H1 (cell line): ENCODE measurements at regions not wholly inside any gene's neighbourhood (a gene's known extent, or its start where the extent isn't known, plus 50 kb on each side); places are given as distances from the start of the nearest gene placed in this dataset.

Source experiments
- CTCF ChIA-PET: fragments of 300-600 bp; sonication (Branson Sonifier 250); formaldehyde crosslinking; loops from one replicate; lab custom pipeline; 2021; ENCODE audit not compliant: partially characterized antibody; lab: Charles Lee
- POLR2A ChIA-PET: fragments of 300-600 bp; sonication (Branson Sonifier 250); formaldehyde crosslinking; loops from one replicate; lab custom pipeline; 2021; ENCODE audit warnings: inconsistent platforms; ENCODE audit not compliant: partially characterized antibody; lab: Charles Lee
- DNase-seq, 2 experiments: peaks; one replicate each; pipeline versions ENCODE4 v3.0.0 to v3.0.0-alpha.2; 2010 to 2022; ENCODE audit warnings: low spot score in 2 of 2, low read depth in 1 of 2, mixed read lengths in 1 of 2
- FAIRE-seq: peaks from 2 replicates; lab custom pipeline; 2011; peaks lifted over from hg19 to GRCh38; lab: Jason Lieb, UNC
- H2AFZ ChIP-seq: 2 replicates; pipeline ENCODE4 v1.8.1; 2012; ENCODE audit warnings: low read length, inconsistent platforms
- H2AK5ac ChIP-seq: 2 replicates; pipeline ENCODE4 v1.6.1; 2013; ENCODE audit warnings: low read depth, low read length
- H2BK120ac ChIP-seq: replicated peaks from 2 replicates; pipeline ENCODE3; 2013; ENCODE audit warnings: low read depth, low read length, inconsistent platforms
- H2BK12ac ChIP-seq: 2 replicates; pipeline ENCODE4 v1.6.1; 2013; ENCODE audit warnings: low read depth, low read length
- H2BK15ac ChIP-seq: 2 replicates; pipeline ENCODE4 v1.6.1; 2013; ENCODE audit warnings: low read length
- H2BK20ac ChIP-seq: 2 replicates; pipeline ENCODE4 v1.6.1; 2013; ENCODE audit warnings: low read length
- H2BK5ac ChIP-seq: 2 replicates; pipeline ENCODE4 v1.6.1; 2013; ENCODE audit warnings: low read depth, low read length
- H3K14ac ChIP-seq: 2 replicates; pipeline ENCODE4 v1.6.1; 2013; ENCODE audit warnings: inconsistent platforms; ENCODE audit not compliant: insufficient read length
- H3K18ac ChIP-seq: 2 replicates; pipeline ENCODE4 v1.6.1; 2013; ENCODE audit warnings: low read length; ENCODE audit errors: extremely low read depth
- H3K23ac ChIP-seq: 2 replicates; pipeline ENCODE4 v1.6.1; 2013; ENCODE audit warnings: inconsistent platforms; ENCODE audit not compliant: insufficient read length
- H3K23me2 ChIP-seq: 2 replicates; pipeline ENCODE4 v1.6.1; 2013; ENCODE audit warnings: low read depth, low read length
- H3K27ac ChIP-seq: 2 replicates; pipeline ENCODE4 v1.6.1; 2011; ENCODE audit warnings: low read depth, low read length, inconsistent platforms
- H3K27me3 ChIP-seq, 4 experiments: replicated peaks in 1 of 4; 1 replicate in 1 of 4; 2 replicates in 3 of 4; pipeline versions ENCODE4 v1.6.1 to v1.8.1; 2011 to 2013; ENCODE audit warnings: low read length in 3 of 4, mild to moderate bottlenecking in 3 of 4, inconsistent platforms in 2 of 4, mixed read lengths in 2 of 4, moderate library complexity in 1 of 4; ENCODE audit not compliant: control insufficient read depth in 3 of 4, insufficient read depth in 3 of 4; ENCODE audit errors: extremely low read depth in 1 of 4
- H3K36me3 ChIP-seq, 4 experiments: 2 replicates each; pipeline versions ENCODE4 v1.6.1 to v1.8.1; 2011 to 2013; ENCODE audit warnings: mild to moderate bottlenecking in 4 of 4, low read length in 3 of 4, moderate library complexity in 2 of 4, control low read depth in 1 of 4, inconsistent platforms in 1 of 4; ENCODE audit not compliant: insufficient read depth in 4 of 4, control insufficient read depth in 2 of 4
- H3K4ac ChIP-seq: replicated peaks from 2 replicates; pipeline ENCODE3; 2013; ENCODE audit warnings: low read length, low read depth, mixed read lengths, inconsistent platforms; ENCODE audit not compliant: insufficient read length
- H3K4me1 ChIP-seq, 4 experiments: replicated peaks in 1 of 4; 1 replicate in 1 of 4; 2 replicates in 3 of 4; pipeline versions ENCODE4 v1.6.1 to v1.8.1; 2011 to 2013; ENCODE audit warnings: low read length in 3 of 4, inconsistent platforms in 2 of 4, mixed read lengths in 1 of 4; ENCODE audit not compliant: insufficient read depth in 4 of 4, control insufficient read depth in 3 of 4
- H3K4me2 ChIP-seq, 2 experiments: 2 replicates each; pipeline versions ENCODE4 v1.6.1 to v1.8.1; 2011 to 2013; ENCODE audit warnings: low read depth in 2 of 2, low read length in 2 of 2, control low read depth in 1 of 2, inconsistent platforms in 1 of 2, mild to moderate bottlenecking in 1 of 2; ENCODE audit not compliant: insufficient read depth in 1 of 2
- H3K4me3 ChIP-seq, 4 experiments: fragments of 200-600, 300-600 bp in 1 of 4; sonication (generic), shearing (Covaris generic), sonication (Bioruptor Twin) in 1 of 4; 2 replicates each; pipeline versions ENCODE4 v1.5.1 to v1.8.1; 2011 to 2016; ENCODE audit warnings: low read length in 4 of 4, low read depth in 3 of 4, control low read depth in 2 of 4, inconsistent platforms in 2 of 4, mild to moderate bottlenecking in 2 of 4, mixed read lengths in 1 of 4, moderate library complexity in 1 of 4; ENCODE audit not compliant: insufficient read depth in 2 of 4; ENCODE audit errors: extremely low read depth in 1 of 4
- H3K56ac ChIP-seq: replicated peaks from 2 replicates; pipeline ENCODE3; 2013; ENCODE audit warnings: low read depth, mild to moderate bottlenecking, mixed read lengths, low read length, inconsistent platforms; ENCODE audit not compliant: insufficient read length
- H3K79me1 ChIP-seq: 2 replicates; pipeline ENCODE4 v1.6.1; 2013; ENCODE audit warnings: low read depth, low read length, control low read depth
- H3K79me2 ChIP-seq, 2 experiments: 2 replicates each; pipeline versions ENCODE4 v1.6.1 to v1.8.1; 2012 to 2013; ENCODE audit warnings: low read length in 2 of 2, mild to moderate bottlenecking in 2 of 2, inconsistent platforms in 1 of 2; ENCODE audit not compliant: insufficient read depth in 2 of 2, control insufficient read depth in 1 of 2
- H3K9ac ChIP-seq, 4 experiments: replicated peaks in 1 of 4; 1 replicate in 1 of 4; 2 replicates in 3 of 4; pipeline versions ENCODE4 v1.6.1 to v1.8.1; 2011 to 2013; ENCODE audit warnings: low read depth in 3 of 4, low read length in 3 of 4, control low read depth in 2 of 4, mild to moderate bottlenecking in 2 of 4, moderate library complexity in 2 of 4, inconsistent platforms in 1 of 4; ENCODE audit errors: extremely low read depth in 1 of 4
- H3K9me3 ChIP-seq, 2 experiments: 2 replicates each; pipeline versions ENCODE4 v1.6.1 to v1.8.1; 2012 to 2013; ENCODE audit warnings: mild to moderate bottlenecking in 2 of 2, moderate library complexity in 2 of 2, control low read depth in 1 of 2, inconsistent platforms in 1 of 2, low read depth in 1 of 2, low read length in 1 of 2, mixed read lengths in 1 of 2; ENCODE audit not compliant: insufficient read depth in 2 of 2
- H4K20me1 ChIP-seq, 2 experiments: replicated peaks in 1 of 2; 2 replicates each; pipeline versions ENCODE3 to v1.8.1; 2011 to 2013; ENCODE audit warnings: inconsistent platforms in 2 of 2, low read length in 2 of 2, mild to moderate bottlenecking in 1 of 2; ENCODE audit not compliant: insufficient read depth in 2 of 2, control insufficient read depth in 1 of 2
- H4K5ac ChIP-seq: 2 replicates; pipeline ENCODE4 v1.6.1; 2013; ENCODE audit warnings: low read length, low read depth, mixed read lengths, inconsistent platforms; ENCODE audit not compliant: insufficient read length
- H4K8ac ChIP-seq: 2 replicates; pipeline ENCODE4 v1.8.0; 2013; ENCODE audit warnings: mild to moderate bottlenecking, moderate library complexity, low read length, inconsistent platforms; ENCODE audit not compliant: insufficient read depth; ENCODE audit errors: extremely low read depth
- H4K91ac ChIP-seq: replicated peaks from 2 replicates; pipeline ENCODE3; 2013; ENCODE audit warnings: low read length, mixed read lengths, inconsistent platforms; ENCODE audit not compliant: insufficient read length
- CEBPB ChIP-seq: IDR thresholded peaks from 2 replicates; pipeline ENCODE4 v1.6.1; 2012; ENCODE audit warnings: low read depth, low read length
- EP300 ChIP-seq, 2 experiments: IDR thresholded peaks; 1 replicate in 1 of 2; 2 replicates in 1 of 2; pipeline ENCODE4 v1.6.1; 2011 to 2012; ENCODE audit warnings: low read depth in 2 of 2, low read length in 2 of 2, mild to moderate bottlenecking in 2 of 2, borderline replicate concordance in 1 of 2, inconsistent platforms in 1 of 2, moderate library complexity in 1 of 2
- FOSL1 ChIP-seq: IDR thresholded peaks from 2 replicates; pipeline ENCODE4 v1.6.1; 2011; ENCODE audit warnings: mild to moderate bottlenecking, low read depth, low read length, moderate library complexity; ENCODE audit not compliant: insufficient read depth
- JUN ChIP-seq: IDR thresholded peaks from 2 replicates; pipeline ENCODE4 v1.6.1; 2011; ENCODE audit warnings: low read depth, mild to moderate bottlenecking, improper control_type of control experiment, low read length
- KDM1A ChIP-seq: fragments of 200-600, 300-600 bp; sonication (generic); IDR thresholded peaks from 2 replicates; pipeline ENCODE4 v1.7.1; 2016; ENCODE audit warnings: mild to moderate bottlenecking, low read length, borderline replicate concordance
- MAX ChIP-seq: IDR thresholded peaks from 2 replicates; pipeline ENCODE4 v1.6.1; 2012; ENCODE audit warnings: inconsistent platforms
- NANOG ChIP-seq: IDR thresholded peaks from 2 replicates; pipeline ENCODE4 v1.6.1; 2011; ENCODE audit warnings: low read length, low read depth, mild to moderate bottlenecking, inconsistent platforms; ENCODE audit not compliant: insufficient read depth, poor library complexity, severe bottlenecking
- RNF2 ChIP-seq: fragments of 200-900, 300-1000 bp; sonication (generic); IDR thresholded peaks from 2 replicates; pipeline ENCODE4 v1.7.1; 2016; ENCODE audit warnings: borderline replicate concordance, low read depth, mild to moderate bottlenecking, antibody characterized with exemption, low read length; ENCODE audit not compliant: poor library complexity, severe bottlenecking; ENCODE audit errors: missing control alignments
- RXRA ChIP-seq: IDR thresholded peaks from 2 replicates; pipeline ENCODE4 v1.6.1; 2011; ENCODE audit warnings: low read depth, mild to moderate bottlenecking, low read length, moderate library complexity; ENCODE audit not compliant: insufficient read depth
- SAP30 ChIP-seq: fragments of 300-600 bp; sonication (generic); IDR thresholded peaks from 2 replicates; pipeline ENCODE4 v1.7.1; 2012; ENCODE audit warnings: low read length, moderate library complexity, mild to moderate bottlenecking, inconsistent platforms; ENCODE audit not compliant: insufficient read depth, insufficient replicate concordance
- WGBS, 2 experiments: shearing (Covaris generic) in 1 of 2; methylation state at CpG; one replicate each; pipeline versions ENCODE4 v1.1.6 to v1.1.7; 2013 to 2015; ENCODE audit warnings: low lambda C conversion rate in 2 of 2, mixed read lengths in 2 of 2, inconsistent platforms in 1 of 2, low coverage in 1 of 2, missing lambda C conversion rate in 1 of 2; ENCODE audit not compliant: insufficient replicate concordance in 2 of 2, insufficient coverage in 1 of 2, insufficient read length in 1 of 2; ENCODE audit errors: extremely low coverage in 1 of 2, missing lambda C conversion rate in 1 of 2; 5-methylcytosine and 5-hydroxymethylcytosine counted together
- TF ChIP-seq, protein P1 (sequence below): IDR thresholded peaks from 2 replicates; pipeline ENCODE4 v1.6.1; 2011; ENCODE audit warnings: low read depth, mild to moderate bottlenecking, low read length; ENCODE audit not compliant: insufficient read depth

DNA sequence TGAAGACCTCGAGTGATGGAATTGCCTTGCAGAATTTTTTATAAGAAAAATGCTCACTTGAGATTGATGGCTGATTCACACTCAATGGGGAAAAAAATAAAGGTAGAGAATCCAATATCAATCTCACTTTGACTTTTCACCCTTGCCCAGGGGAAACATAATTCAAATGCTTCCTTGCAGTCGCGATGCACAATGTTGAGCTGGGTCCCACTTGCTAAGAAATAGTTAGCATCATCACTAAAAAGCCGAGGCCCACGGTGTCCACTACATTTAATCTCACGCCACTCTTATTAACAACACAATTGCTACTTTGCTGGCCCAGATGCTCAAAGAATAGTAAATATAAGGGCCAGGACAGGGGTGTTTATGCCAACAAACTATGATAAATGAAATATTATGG, 223.4 kb downstream of the SPTSSA start:
- H4K91ac ChIP-seq = no peak overlapping the region
- H4K20me1 ChIP-seq = no peaks in the 10 kb centered on the region
- no peak overlapping the region for H3K14ac ChIP-seq
- no peak overlapping the region for H3K4me2 ChIP-seq
- no peak overlapping the region for H4K8ac ChIP-seq
- POLR2A ChIA-PET = no interaction called here
- no peaks in the 10 kb centered on the region for H3K27me3 ChIP-seq
- H3K18ac ChIP-seq = no peak overlapping the region
- TF ChIP-seq KDM1A (no peak), NANOG (no peak), MAX (no peak), RXRA (no peak), RNF2 (no peak), EP300 (IDR thresholded peaks at IDR 0.05; ENCODE audit: borderline replicate concordance in 1 of 2, low read depth in 2 of 2, low read length in 2 of 2) (no peak), CEBPB (no peak), FOSL1 (no peak), SAP30 (no peak), JUN (no peak)
- TF ChIP-seq, protein P1, sequence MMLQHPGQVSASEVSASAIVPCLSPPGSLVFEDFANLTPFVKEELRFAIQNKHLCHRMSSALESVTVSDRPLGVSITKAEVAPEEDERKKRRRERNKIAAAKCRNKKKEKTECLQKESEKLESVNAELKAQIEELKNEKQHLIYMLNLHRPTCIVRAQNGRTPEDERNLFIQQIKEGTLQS = no peak
- no peak for DNase-seq
- no peak overlapping the region for H2AFZ ChIP-seq
- CTCF ChIA-PET = interaction anchor here (1.0 to 1.9 kb wide), 3 partner anchors 10 to 390 kb away, joined by 4 to 5 read pairs (median 4); no protein-coding TSS in a partner anchor
- H2BK20ac ChIP-seq = no peak overlapping the region
- no peak overlapping the region for H2BK5ac ChIP-seq
- no peak overlapping the region for H2AK5ac ChIP-seq
- no peaks in the 10 kb centered on the region for H3K4me1 ChIP-seq
- no peaks in the 10 kb centered on the region for H3K79me2 ChIP-seq
- H3K27ac ChIP-seq = no peak overlapping the region
- WGBS, 2 experiments = 89% methylated on average over 6 of the region's 6 CpGs; no CpG with 5 or more reads in 1 of the 2 experiments
- no peak overlapping the region for H2BK120ac ChIP-seq
- H3K9ac ChIP-seq = no peak overlapping the region
- no peak overlapping the region for H2BK15ac ChIP-seq
- no peak overlapping the region for H3K56ac ChIP-seq
- no peaks in the 10 kb centered on the region for H3K79me1 ChIP-seq
- H3K36me3 ChIP-seq = no peaks in the 10 kb centered on the region
- no peak overlapping the region for H3K23ac ChIP-seq
- no peak overlapping the region for H3K4me3 ChIP-seq
- no peaks in the 10 kb centered on the region for H3K23me2 ChIP-seq
- no peaks in the 10 kb centered on the region for H3K9me3 ChIP-seq
- FAIRE-seq = no peak
- H2BK12ac ChIP-seq = no peak overlapping the region
- H3K4ac ChIP-seq = no peak overlapping the region
- no peak overlapping the region for H4K5ac ChIP-seq
